Right lobe of liver (tissue), 4 donors: ENCODE measurements at regions not wholly inside any gene's neighbourhood (a gene's known extent, or its start where the extent isn't known, plus 50 kb on each side); places are given as distances from the start of the nearest gene placed in this dataset.

ENCODE experiments used
- CTCF ChIP-seq, 4 donors: fragments of 200-600 bp in 3 of 4; fragments of 450-650 bp in 1 of 4; IDR thresholded peaks; one replicate each; pipeline versions ENCODE4 v1.5.1 to v1.8.0; 2016 to 2022; ENCODE audit warnings: antibody characterized with exemption in 4 of 4, mild to moderate bottlenecking in 2 of 4
- POLR2A ChIP-seq: fragments of 450-650 bp; IDR thresholded peaks from one replicate; pipeline ENCODE4 v1.6.1; 2017; ENCODE audit warnings: antibody characterized with exemption, mild to moderate bottlenecking
- donor health status: DM: no; HTN: no; CAD: no.
- donor health status: DM: no; HTN: no; CAD: no.
- donor health status: DM: no; HTN: yes; CAD: no.

GRCh38 chr19:32168111-32168510 is 177.3 kb upstream of the ZNF507 start:
- TF ChIP-seq CTCF (IDR thresholded peaks at IDR 0.05): no peak
- no peak for TF ChIP-seq POLR2A
